Upper lobe of left lung (tissue), 6 donors: ENCODE measurements at regions not wholly inside any gene's neighbourhood (a gene's known extent, or its start where the extent isn't known, plus 50 kb on each side); places are given as distances from the start of the nearest gene placed in this dataset.

Experiments
- ATAC-seq, 2 donors: fragments of 200-7000 bp; cut with Tn5 transposase; one replicate each; pipeline ENCODE4 v1.9.1; 2022; ENCODE audit warnings: mild to moderate bottlenecking in 2 of 2, moderate library complexity in 2 of 2; ENCODE audit not compliant: low FRiP score in 2 of 2
- DNase-seq, 2 donors: peaks; one replicate each; pipeline ENCODE4 v3.0.0-alpha.2; 2019 to 2020
- H3K27ac ChIP-seq, 4 donors: fragments of 200-600 bp; sonication (generic); one replicate each; pipeline ENCODE4 v1.5.1; 2016 to 2019
- H3K27me3 ChIP-seq, 4 donors: fragments of 200-600 bp; sonication (generic); one replicate each; pipeline ENCODE4 v1.5.1; 2017 to 2019
- H3K36me3 ChIP-seq, 4 donors: fragments of 200-600 bp; sonication (generic); one replicate each; pipeline ENCODE4 v1.5.1; 2016 to 2019
- H3K4me1 ChIP-seq, 4 donors: fragments of 200-600 bp; sonication (generic); one replicate each; pipeline ENCODE4 v1.5.1; 2018 to 2019
- H3K4me3 ChIP-seq, 4 donors: fragments of 200-600 bp; sonication (generic); one replicate each; pipeline ENCODE4 v1.5.1; 2017 to 2019; ENCODE audit warnings: mild to moderate bottlenecking in 2 of 4, moderate library complexity in 1 of 4
- H3K9me3 ChIP-seq, 4 donors: fragments of 200-600 bp; sonication (generic); one replicate each; pipeline ENCODE4 v1.5.1; 2018 to 2019
- EP300 ChIP-seq, 4 donors: sonication (generic); formaldehyde crosslinking; IDR thresholded peaks; one replicate each; pipeline ENCODE4 v1.5.1; 2017; ENCODE audit warnings: antibody characterized with exemption in 4 of 4, control low read depth in 2 of 4
- POLR2A ChIP-seq, 4 donors: fragments of 450-650 bp; IDR thresholded peaks; one replicate each; pipeline ENCODE4 v1.5.1; 2016 to 2017; ENCODE audit warnings: antibody characterized with exemption in 4 of 4, mild to moderate bottlenecking in 2 of 4
- POLR2AphosphoS5 ChIP-seq, 2 donors: sonication (generic); formaldehyde crosslinking; IDR thresholded peaks; one replicate each; pipeline ENCODE4 v1.5.1; 2017; ENCODE audit warnings: antibody characterized with exemption in 2 of 2
- WGBS, 2 donors: methylation state at CpG; one replicate each; pipeline ENCODE4 v1.1.5; 2017 to 2018; 5-methylcytosine and 5-hydroxymethylcytosine counted together
- TF ChIP-seq, protein P1 (sequence below), 6 experiments: fragments of 450-650 bp in 4 of 6; fragments of 200-600 bp in 2 of 6; sonication (generic) in 2 of 6; IDR thresholded peaks; one replicate each; pipeline ENCODE4 v1.5.1; 2016 to 2019; ENCODE audit warnings: antibody characterized with exemption in 6 of 6
- donor health status: DM: no; HTN: no; CAD: no; lungs with moderate emphysema.
- donor health status: DM: no; HTN: yes; CAD: no; lungs with severe emphysema.

DNA sequence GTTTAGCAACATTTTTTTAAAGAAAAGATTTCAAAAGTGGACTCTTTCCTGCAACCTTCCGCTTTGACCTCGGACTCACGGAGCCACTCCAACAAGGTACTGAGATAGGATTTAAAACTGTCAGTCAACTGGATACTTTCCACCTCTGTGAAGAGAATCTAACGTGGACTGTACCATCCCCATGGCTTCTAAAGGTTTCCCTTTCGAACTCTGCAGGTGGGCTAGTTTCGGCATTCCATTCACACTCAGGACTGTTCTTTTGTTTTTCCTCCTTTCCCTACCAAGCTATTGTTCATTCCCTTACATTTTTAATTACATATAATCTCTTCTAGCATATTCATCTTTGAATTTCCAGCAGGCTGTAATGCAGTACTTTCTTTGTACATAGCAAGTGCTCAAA is 88.5 kb upstream of the AKIP1 start:
- Histone ChIP-seq H3K27me3 (no peaks in the 10 kb centered on the region), H3K9me3 (no peaks in the 10 kb centered on the region), H3K4me3 (no peak overlapping the region), H3K27ac (no peak overlapping the region), H3K36me3 (no peaks in the 10 kb centered on the region), H3K4me1 (peaks cover 4 to 10% (median 5%) of the 10 kb centered on the region in 4 donors)
- ATAC-seq (no peak), DNase-seq (no peak)
- TF ChIP-seq, protein P1, sequence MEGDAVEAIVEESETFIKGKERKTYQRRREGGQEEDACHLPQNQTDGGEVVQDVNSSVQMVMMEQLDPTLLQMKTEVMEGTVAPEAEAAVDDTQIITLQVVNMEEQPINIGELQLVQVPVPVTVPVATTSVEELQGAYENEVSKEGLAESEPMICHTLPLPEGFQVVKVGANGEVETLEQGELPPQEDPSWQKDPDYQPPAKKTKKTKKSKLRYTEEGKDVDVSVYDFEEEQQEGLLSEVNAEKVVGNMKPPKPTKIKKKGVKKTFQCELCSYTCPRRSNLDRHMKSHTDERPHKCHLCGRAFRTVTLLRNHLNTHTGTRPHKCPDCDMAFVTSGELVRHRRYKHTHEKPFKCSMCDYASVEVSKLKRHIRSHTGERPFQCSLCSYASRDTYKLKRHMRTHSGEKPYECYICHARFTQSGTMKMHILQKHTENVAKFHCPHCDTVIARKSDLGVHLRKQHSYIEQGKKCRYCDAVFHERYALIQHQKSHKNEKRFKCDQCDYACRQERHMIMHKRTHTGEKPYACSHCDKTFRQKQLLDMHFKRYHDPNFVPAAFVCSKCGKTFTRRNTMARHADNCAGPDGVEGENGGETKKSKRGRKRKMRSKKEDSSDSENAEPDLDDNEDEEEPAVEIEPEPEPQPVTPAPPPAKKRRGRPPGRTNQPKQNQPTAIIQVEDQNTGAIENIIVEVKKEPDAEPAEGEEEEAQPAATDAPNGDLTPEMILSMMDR (IDR thresholded peaks at IDR 0.05), result no peak
- TF ChIP-seq POLR2A (IDR thresholded peaks at IDR 0.05) (no peak), EP300 (IDR thresholded peaks at IDR 0.05) (no peak), POLR2AphosphoS5 (IDR thresholded peaks at IDR 0.05) (no peak)
- 75 to 81% methylated on average over 6 of the region's 6 CpGs for WGBS, 2 donors

DNA sequence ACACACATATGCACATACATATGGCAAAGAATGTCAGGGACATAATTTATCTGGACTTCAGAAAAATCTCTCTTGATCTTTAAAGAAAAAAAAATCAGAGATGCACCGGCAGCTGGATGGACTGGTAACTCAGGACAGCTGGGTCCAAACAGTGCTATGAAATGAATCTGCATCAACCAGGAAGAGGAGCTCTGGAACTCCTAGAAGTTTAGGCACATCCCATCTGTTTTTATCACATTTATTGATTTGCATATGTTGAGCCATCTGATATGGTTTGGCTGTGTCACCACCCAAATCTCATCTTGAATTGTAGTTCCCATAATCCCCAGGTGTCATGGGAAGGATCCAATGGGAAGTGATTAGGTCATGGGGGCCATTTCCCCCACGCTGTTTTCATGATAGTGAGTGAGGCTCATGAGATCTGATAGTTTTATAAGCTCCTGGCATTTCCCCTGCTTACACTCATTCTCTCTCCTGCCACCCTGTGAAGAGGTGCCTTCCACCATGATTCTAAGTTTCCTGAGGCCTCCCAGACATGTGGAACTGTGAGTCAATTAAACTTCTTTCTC is 87.7 kb upstream of the AKIP1 start:
- no peaks in the 10 kb centered on the region for H3K36me3 ChIP-seq
- H3K4me1 ChIP-seq, result peaks cover 5 to 14% (median 11%) of the 10 kb centered on the region in 4 donors
- H3K27ac ChIP-seq, result no peak overlapping the region
- DNase-seq (no peak), ATAC-seq (no peak)
- no peaks in the 10 kb centered on the region for H3K27me3 ChIP-seq
- WGBS, 2 donors, result 65 to 89% methylated on average over 2 of the region's 2 CpGs
- H3K4me3 ChIP-seq, result no peak overlapping the region
- TF ChIP-seq POLR2AphosphoS5 (IDR thresholded peaks at IDR 0.05) (no peak), POLR2A (IDR thresholded peaks at IDR 0.05) (no peak), EP300 (IDR thresholded peaks at IDR 0.05) (no peak)
- TF ChIP-seq, protein P1 (IDR thresholded peaks at IDR 0.05), result no peak
- H3K9me3 ChIP-seq, result no peaks in the 10 kb centered on the region

DNA sequence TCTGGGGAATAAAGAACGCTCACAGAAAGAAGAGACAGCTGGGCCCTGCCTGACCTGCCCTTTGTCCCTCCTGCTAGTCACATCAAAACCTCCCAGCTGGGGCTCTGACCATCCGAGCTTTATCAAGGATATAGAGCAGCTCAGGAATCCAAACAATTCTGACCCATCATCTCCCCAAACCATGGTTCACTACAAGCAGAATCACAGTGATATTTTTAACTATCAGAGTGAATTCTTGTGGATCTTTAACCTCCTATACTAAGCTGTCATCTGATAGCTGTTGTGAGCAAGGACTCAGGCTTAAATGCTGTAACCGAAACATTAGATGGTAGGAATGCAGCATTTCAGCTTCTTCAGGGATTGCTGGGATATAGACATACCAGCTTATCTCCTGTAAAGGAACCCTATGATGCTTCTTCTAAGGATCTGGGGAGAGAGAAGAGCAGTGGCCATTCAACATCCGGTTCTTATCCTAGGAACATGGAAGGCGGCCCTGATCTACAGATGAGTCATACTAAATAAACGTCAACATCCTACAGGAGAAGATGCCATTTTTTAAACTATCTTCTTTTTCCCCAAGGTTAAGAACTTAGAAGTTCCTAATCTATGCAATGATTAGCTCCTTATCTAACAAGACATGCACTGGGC is 84.7 kb upstream of the AKIP1 start:
- H3K36me3 ChIP-seq, result no peaks in the 10 kb centered on the region
- WGBS, 2 donors, result 71 to 72% methylated on average over 6 of the region's 6 CpGs
- DNase-seq (no peak), ATAC-seq (no peak)
- peak overlapping the region in 1 of 4 donors; percentile 34 for H3K27ac ChIP-seq
- H3K4me3 ChIP-seq, result no peak overlapping the region
- no peaks in the 10 kb centered on the region for H3K27me3 ChIP-seq
- no peak for TF ChIP-seq POLR2AphosphoS5 (IDR thresholded peaks at IDR 0.05)
- TF ChIP-seq, protein P1 (IDR thresholded peaks at IDR 0.05), result no peak
- no peak for TF ChIP-seq EP300 (IDR thresholded peaks at IDR 0.05)
- no peak for TF ChIP-seq POLR2A (IDR thresholded peaks at IDR 0.05)
- peaks cover 5 to 14% (median 12%) of the 10 kb centered on the region in 4 donors for H3K4me1 ChIP-seq
- no peaks in the 10 kb centered on the region for H3K9me3 ChIP-seq

DNA sequence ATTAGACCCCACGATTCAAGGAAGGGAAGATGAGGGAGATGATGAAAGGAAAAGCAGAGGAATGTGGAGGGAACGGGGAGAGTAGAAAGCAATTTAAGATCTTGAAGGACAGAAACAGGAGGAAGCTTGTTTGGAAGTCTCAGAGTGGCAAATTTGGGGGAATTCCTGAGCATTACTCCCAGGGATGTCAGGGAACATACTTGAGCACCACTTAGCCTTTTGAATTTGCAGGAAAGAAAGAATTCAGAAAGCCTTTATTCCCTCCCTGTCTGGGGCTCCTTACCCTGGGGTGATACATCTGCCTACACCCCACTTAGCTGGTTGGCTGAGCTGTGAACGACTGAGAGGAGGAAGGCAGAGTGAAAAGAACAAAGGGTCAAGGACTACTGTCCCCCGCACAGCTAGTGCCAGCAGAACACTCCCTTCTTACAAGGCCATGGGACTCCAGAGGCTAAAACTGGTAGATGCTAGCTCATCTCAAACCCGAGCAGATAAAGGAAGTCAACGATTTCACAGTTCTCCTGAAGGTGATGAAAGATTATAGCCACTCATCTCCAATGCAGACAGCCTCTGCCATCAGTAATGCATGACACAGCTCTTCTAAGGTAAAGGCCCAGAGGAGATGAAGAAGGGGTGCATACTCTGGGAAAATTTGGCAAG is 84.0 kb upstream of the AKIP1 start:
- Histone ChIP-seq H3K4me3 (no peak overlapping the region), H3K36me3 (no peaks in the 10 kb centered on the region), H3K27me3 (no peaks in the 10 kb centered on the region), H3K9me3 (no peaks in the 10 kb centered on the region), H3K4me1 (peaks cover 8 to 16% (median 15%) of the 10 kb centered on the region in 4 donors), H3K27ac (peak overlapping the region in 2 of 4 donors; percentile 26 to 34)
- ATAC-seq (peak in 1 of 2 donors; percentile 28), DNase-seq (no peak)
- no peak for TF ChIP-seq EP300 (IDR thresholded peaks at IDR 0.05)
- TF ChIP-seq, protein P1 (IDR thresholded peaks at IDR 0.05), result no peak
- TF ChIP-seq POLR2AphosphoS5 (IDR thresholded peaks at IDR 0.05), result no peak
- 56 to 61% methylated on average over 6 of the region's 6 CpGs for WGBS, 2 donors
